ENCODE measurements at regions not wholly inside any gene's neighbourhood (a gene's known extent, or its start where the extent isn't known, plus 50 kb on each side); places are given as distances from the start of the nearest gene placed in this dataset.

DNA sequence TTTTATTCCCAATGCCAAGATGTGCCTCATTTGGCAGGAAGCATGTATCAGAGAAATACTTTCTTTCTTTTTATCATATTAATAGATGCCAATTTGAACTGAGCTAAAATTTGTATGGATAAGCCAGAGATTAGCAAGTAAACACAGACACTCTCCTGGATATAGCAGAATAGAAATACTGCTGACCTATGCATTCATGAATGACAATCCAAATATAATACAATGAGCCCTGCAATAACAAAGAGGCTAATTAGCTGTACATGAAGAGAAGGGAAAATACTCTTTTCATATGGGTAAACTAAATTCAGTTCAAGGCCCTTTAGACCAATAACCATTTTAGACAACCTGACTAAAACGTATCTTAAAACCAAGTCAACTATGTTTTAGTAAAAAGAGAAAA, 388.1 kb upstream of the NR5A2 start:
- TF ChIP-seq, protein P1, sequence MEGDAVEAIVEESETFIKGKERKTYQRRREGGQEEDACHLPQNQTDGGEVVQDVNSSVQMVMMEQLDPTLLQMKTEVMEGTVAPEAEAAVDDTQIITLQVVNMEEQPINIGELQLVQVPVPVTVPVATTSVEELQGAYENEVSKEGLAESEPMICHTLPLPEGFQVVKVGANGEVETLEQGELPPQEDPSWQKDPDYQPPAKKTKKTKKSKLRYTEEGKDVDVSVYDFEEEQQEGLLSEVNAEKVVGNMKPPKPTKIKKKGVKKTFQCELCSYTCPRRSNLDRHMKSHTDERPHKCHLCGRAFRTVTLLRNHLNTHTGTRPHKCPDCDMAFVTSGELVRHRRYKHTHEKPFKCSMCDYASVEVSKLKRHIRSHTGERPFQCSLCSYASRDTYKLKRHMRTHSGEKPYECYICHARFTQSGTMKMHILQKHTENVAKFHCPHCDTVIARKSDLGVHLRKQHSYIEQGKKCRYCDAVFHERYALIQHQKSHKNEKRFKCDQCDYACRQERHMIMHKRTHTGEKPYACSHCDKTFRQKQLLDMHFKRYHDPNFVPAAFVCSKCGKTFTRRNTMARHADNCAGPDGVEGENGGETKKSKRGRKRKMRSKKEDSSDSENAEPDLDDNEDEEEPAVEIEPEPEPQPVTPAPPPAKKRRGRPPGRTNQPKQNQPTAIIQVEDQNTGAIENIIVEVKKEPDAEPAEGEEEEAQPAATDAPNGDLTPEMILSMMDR (conservative IDR thresholded peaks at IDR 0.05 in 1 of 2, IDR thresholded peaks at IDR 0.05 in 1 of 2; ENCODE audit: extremely low read depth in 1 of 2, insufficient read depth in 1 of 2, low read depth in 1 of 2, low read length in 2 of 2): no peak
- no peak for TF ChIP-seq EZH2 (IDR thresholded peaks at IDR 0.05; ENCODE audit: borderline replicate concordance, low read length)
